ENCODE measurements at regions not wholly inside any gene's neighbourhood (a gene's known extent, or its start where the extent isn't known, plus 50 kb on each side); places are given as distances from the start of the nearest gene placed in this dataset.

GRCh38 chr3:139121513-139122220 lies 77.0 kb upstream of the PRR23C start:
- DNase-seq, result no peak
- Mint-ChIP-seq H3K4me3 (no peak overlapping the region), H3K27me3 (ENCODE audit: low read depth) (no peaks in the 10 kb centered on the region; the same call in 1 of the 2 replicates)

More at GRCh38 chr3:139121513-139122220, 77.0 kb upstream of the PRR23C start:
- Histone ChIP-seq H3K56ac (ENCODE audit: insufficient read length, low read depth, low read length) (no peak overlapping the region), H3K18ac (ENCODE audit: insufficient read length, low read depth, low read length) (no peak overlapping the region), H4K91ac (ENCODE audit: insufficient read length, low read depth, low read length) (no peak overlapping the region), H3K4ac (ENCODE audit: low read depth, low read length) (no peak overlapping the region), H2AK5ac (ENCODE audit: insufficient read length, low read length) (no peak overlapping the region), H3K79me2 (ENCODE audit: insufficient read depth, low read length) (no peaks in the 10 kb centered on the region), H2BK120ac (ENCODE audit: low read depth, low read length, poor library complexity, severe bottlenecking) (no peak overlapping the region), H3K9me3 (ENCODE audit: control insufficient read depth, low read depth, low read length) (no peaks in the 10 kb centered on the region), H2BK5ac (ENCODE audit: insufficient read length, low read length) (no peak overlapping the region), H3K4me2 (ENCODE audit: insufficient read depth, insufficient read length, low read length) (no peak overlapping the region), H3K79me1 (ENCODE audit: insufficient read depth, low read depth, low read length, poor library complexity, severe bottlenecking) (no peaks in the 10 kb centered on the region), H2BK20ac (ENCODE audit: low read depth, low read length, poor library complexity, severe bottlenecking) (no peak overlapping the region), H2AFZ (ENCODE audit: low read length) (no peak overlapping the region), H3K23ac (ENCODE audit: insufficient read length, low read depth, low read length) (no peak overlapping the region), H3K23me2 (ENCODE audit: insufficient read length, low read depth, low read length, poor library complexity, severe bottlenecking) (no peaks in the 10 kb centered on the region), H3K27ac (ENCODE audit: insufficient read length, low read depth, low read length) (no peak overlapping the region), H3K9ac (ENCODE audit: extremely low read depth, insufficient read length, low read length) (no peak overlapping the region), H4K20me1 (ENCODE audit: control insufficient read depth, insufficient read depth, insufficient read length) (no peaks in the 10 kb centered on the region), H3K14ac (ENCODE audit: insufficient read depth, low read length) (no peak overlapping the region), H3K27me3 (ENCODE audit: insufficient read depth, low read length) (no peaks in the 10 kb centered on the region), H2BK12ac (ENCODE audit: insufficient read length, low read depth, low read length) (no peak overlapping the region), H3T11ph (ENCODE audit: low read length) (no peak overlapping the region), H2BK15ac (ENCODE audit: low read depth, low read length) (no peak overlapping the region), H4K8ac (replicated peaks; ENCODE audit: insufficient read length, low read depth, low read length) (no peak overlapping the region), H4K5ac (ENCODE audit: insufficient read length, low read depth, low read length) (no peak overlapping the region), H3K4me1 (ENCODE audit: insufficient read depth, low read length) (no peaks in the 10 kb centered on the region)
- no peak overlapping the region for H3K27ac Mint-ChIP-seq
- no CpG with 5 or more reads among the region's 8 CpGs for WGBS (ENCODE audit: extremely low coverage, insufficient read length, low lambda C conversion rate)
- TF ChIP-seq, protein P1, sequence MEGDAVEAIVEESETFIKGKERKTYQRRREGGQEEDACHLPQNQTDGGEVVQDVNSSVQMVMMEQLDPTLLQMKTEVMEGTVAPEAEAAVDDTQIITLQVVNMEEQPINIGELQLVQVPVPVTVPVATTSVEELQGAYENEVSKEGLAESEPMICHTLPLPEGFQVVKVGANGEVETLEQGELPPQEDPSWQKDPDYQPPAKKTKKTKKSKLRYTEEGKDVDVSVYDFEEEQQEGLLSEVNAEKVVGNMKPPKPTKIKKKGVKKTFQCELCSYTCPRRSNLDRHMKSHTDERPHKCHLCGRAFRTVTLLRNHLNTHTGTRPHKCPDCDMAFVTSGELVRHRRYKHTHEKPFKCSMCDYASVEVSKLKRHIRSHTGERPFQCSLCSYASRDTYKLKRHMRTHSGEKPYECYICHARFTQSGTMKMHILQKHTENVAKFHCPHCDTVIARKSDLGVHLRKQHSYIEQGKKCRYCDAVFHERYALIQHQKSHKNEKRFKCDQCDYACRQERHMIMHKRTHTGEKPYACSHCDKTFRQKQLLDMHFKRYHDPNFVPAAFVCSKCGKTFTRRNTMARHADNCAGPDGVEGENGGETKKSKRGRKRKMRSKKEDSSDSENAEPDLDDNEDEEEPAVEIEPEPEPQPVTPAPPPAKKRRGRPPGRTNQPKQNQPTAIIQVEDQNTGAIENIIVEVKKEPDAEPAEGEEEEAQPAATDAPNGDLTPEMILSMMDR (conservative IDR thresholded peaks at IDR 0.05), result no peak
- no peaks in the 10 kb centered on the region for H3K36me3 Mint-ChIP-seq (ENCODE audit: insufficient read depth in 1 of 3, low read depth in 3 of 3)
- H3K4me1 Mint-ChIP-seq, result peaks cover 2 to 5% of the 10 kb centered on the region in 2 experiments; a peak in 3 of 4 replicates
- no peaks in the 10 kb centered on the region for H3K9me3 Mint-ChIP-seq
